Umbilical cord (tissue), 1 donor: ENCODE measurements at regions not wholly inside any gene's neighbourhood (a gene's known extent, or its start where the extent isn't known, plus 50 kb on each side); places are given as distances from the start of the nearest gene placed in this dataset.
"Not testable (repeated sequence)": the region's sequence is repeated elsewhere in the genome, so short reads cannot be mapped to it uniquely, and the experiment has no call there.

Experiments used
- DNase-seq: peaks from one replicate; pipeline ENCODE4 v3.0.0-alpha.2; 2015; ENCODE audit warnings: low spot score

GRCh38 chr17:83190601-83191387, 111.4 kb downstream of the METRNL start:
- DNase-seq, result no peak

GRCh38 chr17:83191388-83192160, 112.2 kb downstream of the METRNL start:
- DNase-seq, result no peak

- DNase-seq, result no peak
Measured at GRCh38 chr17:83192161-83192788, 112.9 kb downstream of the METRNL start.

GRCh38 chr17:83192789-83193335, 113.5 kb downstream of the METRNL start:
- DNase-seq, result not testable (repeated sequence)

GRCh38 chr17:83193336-83194185, 114.2 kb downstream of the METRNL start:
- no peak for DNase-seq

GRCh38 chr17:83194186-83194561, 114.8 kb downstream of the METRNL start:
- no peak for DNase-seq

GRCh38 chr17:83194761-83195329, 115.4 kb downstream of the METRNL start:
- peak; percentile 66 for DNase-seq

- DNase-seq, result no peak
Measured at GRCh38 chr17:83195330-83196023, 116.1 kb downstream of the METRNL start.

GRCh38 chr17:83196024-83196365, 116.6 kb downstream of the METRNL start:
- no peak for DNase-seq

- DNase-seq, result no peak
Measured at GRCh38 chr17:83196366-83196765, 117.0 kb downstream of the METRNL start.

GRCh38 chr17:83196973-83197880, 117.8 kb downstream of the METRNL start:
- DNase-seq, result peak; percentile 52

- no peak for DNase-seq
Measured at GRCh38 chr17:83198366-83199341, 119.2 kb downstream of the METRNL start.

GRCh38 chr17:83199500-83200201, 120.2 kb downstream of the METRNL start:
- DNase-seq, result peak; percentile 47

GRCh38 chr17:83200231-83200699, 120.9 kb downstream of the METRNL start:
- no peak for DNase-seq

GRCh38 chr17:83200751-83201150, 121.3 kb downstream of the METRNL start:
- no peak for DNase-seq

GRCh38 chr17:83201206-83202001, 122.0 kb downstream of the METRNL start:
- DNase-seq, result no peak
